ENCODE measurements at regions not wholly inside any gene's neighbourhood (a gene's known extent, or its start where the extent isn't known, plus 50 kb on each side); places are given as distances from the start of the nearest gene placed in this dataset.

DNA sequence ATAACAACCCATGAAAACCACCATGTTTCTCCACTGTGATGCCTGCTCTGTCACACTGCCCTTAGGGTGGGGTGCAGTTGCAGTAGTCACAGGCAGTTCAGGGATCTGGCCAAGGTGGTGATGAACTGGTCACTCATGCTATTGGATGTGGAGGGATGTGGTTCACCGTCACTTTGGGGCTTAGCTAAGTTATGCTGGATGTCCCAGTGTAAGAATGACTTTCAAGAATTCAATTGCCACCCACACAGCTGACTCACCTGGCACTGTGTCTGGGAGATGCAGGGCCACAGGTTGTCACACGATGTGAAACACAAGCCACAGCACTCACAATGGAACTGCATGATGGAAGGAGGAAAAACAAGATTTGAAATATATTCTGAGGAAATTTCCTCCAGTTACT, 146.1 kb upstream of the CTNNB1 start:
- TF ChIP-seq, protein P1, sequence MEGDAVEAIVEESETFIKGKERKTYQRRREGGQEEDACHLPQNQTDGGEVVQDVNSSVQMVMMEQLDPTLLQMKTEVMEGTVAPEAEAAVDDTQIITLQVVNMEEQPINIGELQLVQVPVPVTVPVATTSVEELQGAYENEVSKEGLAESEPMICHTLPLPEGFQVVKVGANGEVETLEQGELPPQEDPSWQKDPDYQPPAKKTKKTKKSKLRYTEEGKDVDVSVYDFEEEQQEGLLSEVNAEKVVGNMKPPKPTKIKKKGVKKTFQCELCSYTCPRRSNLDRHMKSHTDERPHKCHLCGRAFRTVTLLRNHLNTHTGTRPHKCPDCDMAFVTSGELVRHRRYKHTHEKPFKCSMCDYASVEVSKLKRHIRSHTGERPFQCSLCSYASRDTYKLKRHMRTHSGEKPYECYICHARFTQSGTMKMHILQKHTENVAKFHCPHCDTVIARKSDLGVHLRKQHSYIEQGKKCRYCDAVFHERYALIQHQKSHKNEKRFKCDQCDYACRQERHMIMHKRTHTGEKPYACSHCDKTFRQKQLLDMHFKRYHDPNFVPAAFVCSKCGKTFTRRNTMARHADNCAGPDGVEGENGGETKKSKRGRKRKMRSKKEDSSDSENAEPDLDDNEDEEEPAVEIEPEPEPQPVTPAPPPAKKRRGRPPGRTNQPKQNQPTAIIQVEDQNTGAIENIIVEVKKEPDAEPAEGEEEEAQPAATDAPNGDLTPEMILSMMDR (optimal IDR thresholded peaks at IDR 0.05 in 1 of 3, IDR thresholded peaks at IDR 0.05 in 1 of 3, conservative IDR thresholded peaks at IDR 0.05 in 1 of 3; ENCODE audit: extremely low read depth in 1 of 3, insufficient read depth in 2 of 3, low read length in 3 of 3): no peak
- TF ChIP-seq EZH2 (IDR thresholded peaks at IDR 0.05; ENCODE audit: low read length): no peak

All from keratinocyte (primary cell).